T-helper 1 cell treated with Interleukin-12 subunit alpha and Interleukin-12 subunit beta and Interleukin-4 antibody, amounts not matched to agents 30 ng/mL and 1 ng/mL, for 36 hours (primary cell): ENCODE measurements at regions not wholly inside any gene's neighbourhood (a gene's known extent, or its start where the extent isn't known, plus 50 kb on each side); places are given as distances from the start of the nearest gene placed in this dataset.
"Not testable (repeated sequence)": the region's sequence is repeated elsewhere in the genome, so short reads cannot be mapped to it uniquely, and the experiment has no call there.

Source experiments
- intact Hi-C: fragments of 100-400 bp; cut with micrococcal nuclease; formaldehyde crosslinking; loops from one replicate; pipeline ENCODE4 v1.15.1; 2024

- intact Hi-C loops: no loop called here
These were observed 366.0 kb downstream of the C16orf95 start for GRCh38 chr16:86951041-86951822.

DNA sequence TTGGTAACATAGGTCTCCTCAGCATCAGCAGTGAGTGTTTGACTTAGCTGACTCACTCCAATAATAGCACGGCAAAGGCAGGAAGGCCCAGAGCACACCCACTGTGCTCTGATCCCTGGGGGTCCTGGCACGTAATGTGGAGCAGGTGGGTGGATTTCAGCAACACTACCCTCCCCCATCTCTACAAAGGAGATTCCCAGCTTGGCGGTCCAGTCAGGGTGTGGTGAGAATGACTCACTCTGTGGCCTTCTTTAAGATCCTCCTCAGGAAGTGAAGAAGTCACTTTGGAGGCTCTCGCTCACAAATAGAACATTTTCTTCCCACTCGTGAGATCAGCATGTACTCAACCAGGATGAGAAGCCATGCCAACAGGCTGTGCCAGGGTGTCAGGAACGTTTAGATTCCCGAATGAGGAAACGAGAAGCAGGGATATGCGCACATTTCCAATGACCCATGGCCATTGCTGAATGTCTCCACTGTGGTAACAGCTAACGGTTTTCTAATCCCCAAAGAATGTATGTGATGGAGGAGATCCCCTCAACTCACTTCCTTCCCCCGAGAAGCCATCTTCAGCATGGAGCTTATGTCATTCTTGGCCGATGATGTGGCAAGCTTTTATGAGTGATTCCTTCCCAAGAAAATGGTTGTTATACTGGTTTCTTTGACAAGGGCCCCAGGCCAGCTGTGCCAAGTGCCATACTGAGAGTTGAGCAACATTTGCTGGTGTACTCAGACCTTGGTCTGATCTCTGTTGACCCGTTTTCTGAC lies 365.2 kb downstream of the C16orf95 start:
- intact Hi-C loops: no loop called here

GRCh38 chr16:86952769-86953168 lies 364.4 kb downstream of the C16orf95 start:
- intact Hi-C loops: no loop called here

DNA sequence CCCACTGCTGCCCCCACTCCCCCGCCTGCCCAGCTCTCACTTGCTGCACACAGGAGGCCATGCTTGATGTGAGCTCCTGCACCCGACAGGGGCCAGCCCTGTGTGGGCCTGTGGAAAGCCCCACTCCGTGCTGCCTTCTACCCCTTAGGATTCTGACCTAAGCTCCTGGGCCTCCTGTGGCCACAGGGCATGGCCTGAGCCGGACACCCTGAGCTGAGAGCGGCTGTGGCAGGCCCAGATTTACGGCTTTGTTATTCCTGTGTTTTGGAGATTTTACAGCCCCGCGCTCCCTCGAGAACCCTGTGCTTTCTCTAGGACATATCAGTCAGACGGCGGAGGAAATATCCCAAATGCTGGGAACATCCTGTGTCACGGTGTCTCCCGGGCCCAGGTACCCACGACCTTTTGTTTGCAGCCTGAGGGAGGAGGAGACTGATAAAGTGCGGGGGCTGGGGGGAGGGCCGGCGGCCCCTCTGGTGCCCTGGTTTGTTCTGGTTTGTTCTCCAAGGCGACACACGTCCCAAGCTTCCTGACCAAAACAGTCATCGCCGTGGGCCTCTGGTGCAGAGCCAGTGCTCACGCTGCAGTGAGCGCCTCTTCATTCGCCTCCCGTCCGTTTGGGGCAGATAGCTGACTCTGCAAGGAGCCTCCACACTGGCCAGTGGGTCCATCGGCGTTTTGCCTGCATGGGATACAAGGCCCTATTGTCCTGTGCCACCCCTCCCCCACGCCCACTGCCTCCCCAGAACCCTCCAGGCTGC lies 363.4 kb downstream of the C16orf95 start:
- intact Hi-C loops: no loop called here

DNA sequence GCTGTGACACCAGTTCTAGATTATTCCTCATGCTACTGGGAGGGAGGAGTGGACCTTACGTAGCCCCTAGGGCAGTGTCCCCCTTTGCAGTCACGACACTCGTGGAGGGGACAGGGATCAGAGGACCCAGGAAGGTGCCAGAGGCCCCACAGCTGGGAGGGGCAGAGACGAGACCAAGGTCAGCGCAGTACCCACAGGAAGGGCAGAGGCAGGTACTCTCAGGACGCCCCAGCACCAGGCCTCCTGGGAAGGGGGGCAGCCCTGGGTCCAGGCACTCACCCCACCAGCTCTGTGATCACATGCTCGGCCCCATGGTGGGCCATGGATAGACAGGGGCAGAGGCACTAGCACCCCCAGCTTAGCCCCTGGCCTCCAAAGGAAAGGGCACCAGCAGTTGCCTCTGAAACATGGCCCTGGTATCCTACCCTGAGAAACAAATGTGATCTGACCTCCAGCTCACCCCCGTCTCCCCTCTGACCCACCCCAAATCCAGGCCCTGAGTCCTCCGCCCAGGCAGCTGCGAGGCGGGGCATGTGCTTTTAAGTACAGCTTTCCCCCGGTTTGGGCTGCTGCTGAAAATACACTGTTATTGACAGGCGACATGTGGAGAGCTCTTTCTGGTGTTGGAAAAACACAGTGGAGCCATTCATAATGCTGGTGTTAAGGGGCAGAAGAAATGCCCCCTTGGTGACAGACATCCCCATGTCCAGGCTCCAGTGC lies 361.9 kb downstream of the C16orf95 start:
- intact Hi-C loops: no loop called here

GRCh38 chr16:86956437-86956836 lies 360.8 kb downstream of the C16orf95 start:
- intact Hi-C loops: no loop called here

DNA sequence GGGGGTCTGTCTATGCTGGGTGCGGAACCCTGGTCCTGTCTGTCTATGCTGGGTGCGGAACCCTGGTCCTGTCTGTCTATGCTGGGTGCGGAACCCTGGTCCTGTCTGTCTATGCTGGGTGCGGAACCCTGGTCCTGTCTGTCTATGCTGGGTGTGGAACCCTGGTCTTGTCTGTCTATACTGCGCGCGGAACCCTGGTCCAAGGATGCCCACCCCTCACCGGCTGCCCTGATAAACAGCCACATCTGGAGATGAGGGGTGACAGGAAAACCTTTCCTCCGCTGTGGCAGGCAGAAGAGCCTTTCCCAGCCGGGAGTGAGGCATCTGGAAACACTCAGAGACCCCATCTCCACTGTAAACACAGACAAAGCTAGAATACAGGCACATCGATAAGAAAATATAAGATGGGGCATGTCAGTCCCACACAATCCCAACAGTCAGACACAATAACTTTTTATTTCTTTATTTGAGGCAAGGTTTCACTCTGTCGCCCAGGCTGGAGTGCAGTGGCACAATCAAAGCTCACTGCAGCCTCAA lies 359.5 kb downstream of the C16orf95 start:
- intact Hi-C loops: not testable (repeated sequence)

- intact Hi-C loops: no loop called here
These were observed 358.8 kb downstream of the C16orf95 start for GRCh38 chr16:86958423-86958822.

GRCh38 chr16:86959091-86959651 lies 358.0 kb downstream of the C16orf95 start:
- intact Hi-C loops: no loop called here

GRCh38 chr16:86959729-86960128 lies 357.5 kb downstream of the C16orf95 start:
- intact Hi-C loops: no loop called here

GRCh38 chr16:86960266-86960665 lies 356.9 kb downstream of the C16orf95 start:
- intact Hi-C loops: no loop called here

DNA sequence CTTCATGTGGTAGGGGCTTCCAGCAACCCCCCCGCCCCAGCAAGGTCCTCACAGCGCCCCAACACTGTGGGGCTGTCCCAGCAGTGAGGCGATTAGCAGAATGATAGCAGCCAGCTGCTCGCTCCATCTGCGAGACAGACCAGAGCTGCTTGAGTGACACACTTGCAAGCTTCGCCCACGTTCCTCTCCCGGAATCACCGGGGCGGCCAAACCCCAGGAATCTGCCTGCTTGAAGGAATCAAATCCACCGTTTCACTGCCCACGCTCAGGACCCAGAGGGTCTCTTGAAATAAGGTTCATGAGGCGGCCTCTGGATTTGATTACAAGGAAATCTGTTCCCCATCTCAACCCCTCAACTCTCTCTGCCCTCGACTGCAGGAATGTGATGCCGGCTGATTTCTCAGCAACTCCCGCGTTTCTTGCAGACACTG lies 356.0 kb downstream of the C16orf95 start:
- intact Hi-C loops: no loop called here

- intact Hi-C loops: no loop called here
These were observed 354.9 kb downstream of the C16orf95 start for GRCh38 chr16:86962259-86962658.

DNA sequence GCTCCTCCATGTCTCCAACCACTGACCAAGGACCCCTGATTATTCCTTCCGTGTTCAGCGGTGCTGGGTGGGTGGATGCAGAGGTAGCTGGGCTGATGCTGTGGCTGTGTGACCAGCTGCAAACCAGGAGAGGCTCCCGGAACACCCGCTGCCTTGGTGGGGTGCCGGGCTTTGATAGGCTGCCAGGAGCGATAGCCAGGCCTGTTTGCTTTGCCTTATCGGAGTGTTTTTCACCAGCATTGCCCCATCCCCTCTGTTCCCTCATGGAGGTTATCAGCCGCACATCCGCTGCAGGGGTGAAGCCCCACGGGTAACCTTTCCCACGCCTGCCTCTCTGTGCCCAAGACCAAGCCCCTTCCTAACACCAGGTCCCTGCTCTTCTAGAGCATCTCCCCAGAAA lies 354.3 kb downstream of the C16orf95 start:
- intact Hi-C loops: no loop called here

GRCh38 chr16:86963600-86964575 lies 353.3 kb downstream of the C16orf95 start:
- intact Hi-C loops: no loop called here

- intact Hi-C loops: no loop called here
These were observed 352.4 kb downstream of the C16orf95 start for GRCh38 chr16:86964796-86965241.

DNA sequence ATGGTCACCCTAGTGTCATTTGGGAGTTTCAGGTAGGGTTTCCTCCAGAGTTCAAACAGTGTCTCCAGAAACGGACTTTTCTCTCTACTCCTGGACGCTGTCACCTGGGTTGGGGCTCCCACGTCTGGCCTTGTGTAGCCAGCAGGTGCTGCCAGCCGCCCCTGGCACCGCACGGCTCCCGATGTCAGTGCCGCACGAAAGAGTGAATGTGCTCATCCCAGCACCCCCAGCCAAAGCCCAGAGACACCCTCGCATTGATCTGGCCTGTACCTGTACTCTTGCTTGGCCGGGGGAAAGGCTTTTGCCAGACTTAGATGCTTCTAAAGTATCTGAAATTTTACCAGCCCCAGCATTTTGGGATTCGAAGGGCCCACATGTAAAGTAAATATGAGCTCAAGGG lies 351.9 kb downstream of the C16orf95 start:
- intact Hi-C loops: no loop called here

DNA sequence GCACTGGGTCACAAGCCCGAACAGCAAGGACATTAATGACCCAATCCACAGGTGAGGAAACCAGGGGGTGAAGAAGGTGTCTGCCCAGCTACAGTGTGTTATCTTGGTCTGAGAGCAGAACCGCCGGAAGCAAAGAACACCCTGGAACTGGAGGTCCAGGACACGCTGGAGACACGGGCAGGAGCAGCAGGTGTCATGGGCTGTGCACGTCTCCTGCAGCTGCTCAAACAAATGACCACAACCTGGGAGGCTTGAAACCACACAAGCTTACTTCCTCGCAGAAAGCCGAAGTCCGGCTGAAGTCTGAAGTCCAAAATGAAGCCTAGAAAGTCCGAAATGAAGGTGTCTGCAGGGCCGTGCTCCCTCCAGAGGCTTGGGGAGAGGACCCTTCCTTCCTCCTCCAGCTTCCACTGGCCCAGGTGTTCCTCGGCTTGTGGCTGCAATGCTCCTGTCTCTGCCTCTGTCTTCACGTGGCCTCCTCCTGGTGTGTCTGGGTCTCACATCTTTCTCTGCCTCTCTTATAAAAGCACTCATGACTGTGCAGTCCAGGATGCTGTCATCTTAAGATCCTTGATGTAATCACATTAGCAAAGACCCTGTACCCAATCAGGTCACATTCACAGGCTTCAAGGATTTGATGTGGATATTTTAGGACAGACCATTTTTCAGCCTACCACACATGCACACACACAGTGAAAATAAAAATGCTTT lies 351.2 kb downstream of the C16orf95 start:
- intact Hi-C loops: no loop called here

- intact Hi-C loops: no loop called here
These were observed 350.4 kb downstream of the C16orf95 start for GRCh38 chr16:86966777-86967176.
